Adrenal gland (tissue), 9 donors: ENCODE measurements at regions not wholly inside any gene's neighbourhood (a gene's known extent, or its start where the extent isn't known, plus 50 kb on each side); places are given as distances from the start of the nearest gene placed in this dataset.

Source experiments
- DNase-seq, 7 donors: peaks; one replicate each; pipeline ENCODE4 v3.0.0-alpha.2; 2019 to 2020
- H3K27ac ChIP-seq, 5 donors: fragments of 200-600 bp; sonication (generic) in 4 of 5; 1 replicate in 3 of 5; 2 replicates in 2 of 5; pipeline versions ENCODE4 v1.5.1 to v1.8.0; 2016 to 2020; ENCODE audit warnings: mild to moderate bottlenecking in 1 of 5
- H3K27me3 ChIP-seq: fragments of 200-600 bp; 2 replicates; pipeline ENCODE4 v1.8.0; 2021
- H3K36me3 ChIP-seq, 2 donors: fragments of 200-600 bp; replicated peaks in 1 of 2; 1 replicate in 1 of 2; 2 replicates in 1 of 2; pipeline versions ENCODE4 v1.5.1 to v1.8.0; 2018 to 2022
- H3K4me1 ChIP-seq, 2 donors: fragments of 200-600 bp; replicated peaks in 1 of 2; 1 replicate in 1 of 2; 2 replicates in 1 of 2; pipeline versions ENCODE4 v1.5.1 to v1.8.0; 2018 to 2021
- H3K4me3 ChIP-seq, 4 donors: fragments of 200-600 bp; sonication (generic) in 3 of 4; one replicate each; pipeline ENCODE4 v1.5.1; 2016 to 2018
- H3K9me3 ChIP-seq, 3 donors: fragments of 200-600 bp; sonication (generic) in 1 of 3; replicated peaks in 1 of 3; 1 replicate in 2 of 3; 2 replicates in 1 of 3; pipeline versions ENCODE4 v1.5.1 to v1.8.0; 2016 to 2021
- CTCF ChIP-seq, 6 experiments: fragments of 450-650 bp in 4 of 6; fragments of 200-600 bp in 2 of 6; sonication (generic) in 1 of 6; IDR thresholded peaks; 1 replicate in 5 of 6; 2 replicates in 1 of 6; pipeline versions ENCODE4 v1.5.1 to v1.8.0; 2016 to 2021; ENCODE audit warnings: antibody characterized with exemption in 6 of 6, mild to moderate bottlenecking in 2 of 6, moderate library complexity in 1 of 6
- POLR2A ChIP-seq, 2 donors: fragments of 450-650 bp; IDR thresholded peaks; one replicate each; pipeline ENCODE4 v1.6.1; 2017; ENCODE audit warnings: antibody characterized with exemption in 2 of 2, mild to moderate bottlenecking in 2 of 2, moderate library complexity in 1 of 2
- WGBS, 4 donors: extraction: QIAGEN DNeasy Blood & Tissue Kit in 2 of 4; methylation state at CpG; one replicate each; pipeline versions ENCODE4 v1.1.5 to v1.1.7; 2013 to 2017; 5-methylcytosine and 5-hydroxymethylcytosine counted together
- intact Hi-C, 2 donors: fragments of 100-400 bp; cut with DNase I; formaldehyde crosslinking; loops; one replicate each; pipeline versions ENCODE4 v1.14.1 to v1.15.0; 2022 to 2023
- donor health status: healthy with polysubstance abuse.
- donor health status: Bipolar disorder and iron deficiency.
- donor health status: DM: yes; HTN: yes; CAD: no.
- donor health status: DM: no; HTN: no; CAD: no.
- donor health status: DM: no; HTN: no; CAD: no.

GRCh38 chr2:41926614-41927580, 120.9 kb upstream of the PKDCC start:
- Histone ChIP-seq H3K36me3 (no peaks in the 10 kb centered on the region), H3K4me3 (no peak overlapping the region), H3K9me3 (no peaks in the 10 kb centered on the region), H3K27me3 (no peaks in the 10 kb centered on the region), H3K4me1 (peaks cover 0 to 28% of the 10 kb centered on the region in 2 donors), H3K27ac (peak overlapping the region in 4 of 5 donors; percentile 20 to 88 (median 51))
- 65 to 69% (median 66%) methylated on average over 5 to 8 of the region's 8 CpGs for WGBS, 4 donors
- intact Hi-C loops, result no loop called here
- TF ChIP-seq CTCF (IDR thresholded peaks at IDR 0.05) (no peak), POLR2A (IDR thresholded peaks at IDR 0.05) (no peak)
- DNase-seq, result peak in 6 of 7 donors; percentile 35 to 90 (median 58)

DNA sequence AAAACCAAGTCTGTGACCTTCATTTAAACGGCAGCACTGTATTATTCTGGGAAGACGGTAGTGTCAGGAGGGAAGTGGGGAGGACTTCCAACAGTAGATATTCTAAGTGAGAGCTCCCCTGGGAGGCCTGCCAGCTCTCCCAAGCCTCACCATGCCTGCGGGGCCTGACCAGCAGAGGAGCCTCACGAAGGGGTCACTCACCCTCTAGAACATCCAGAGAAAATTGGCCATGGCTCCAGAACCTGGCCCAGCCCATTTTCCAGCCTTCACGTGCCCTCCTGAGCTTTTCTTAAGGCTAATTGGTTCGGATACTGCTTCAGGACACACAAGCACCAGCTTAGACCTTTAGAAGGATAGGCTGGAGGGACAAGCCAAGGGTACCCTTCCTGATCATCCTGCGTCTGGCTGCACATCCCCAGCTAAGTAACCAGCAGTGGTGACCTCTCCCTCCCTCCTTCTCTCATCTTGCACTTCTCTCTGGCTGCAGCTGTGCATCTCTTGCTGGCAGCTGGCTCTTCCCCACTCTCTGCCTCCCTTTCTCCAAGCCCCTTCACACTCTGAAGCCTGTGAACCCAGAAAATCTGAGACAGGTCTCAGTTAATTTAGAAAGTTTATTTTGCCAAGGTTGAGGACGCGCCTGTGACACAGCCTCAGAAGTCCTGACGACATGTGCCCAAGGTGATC, 120.1 kb upstream of the PKDCC start:
- WGBS, 4 donors, result 72 to 79% (median 76%) methylated on average over 8 to 10 of the region's 10 CpGs
- Histone ChIP-seq H3K4me3 (no peak overlapping the region), H3K36me3 (no peaks in the 10 kb centered on the region), H3K27ac (peak overlapping the region in 3 of 5 donors; percentile 24 to 88 (median 78)), H3K9me3 (no peaks in the 10 kb centered on the region), H3K4me1 (peaks cover 0 to 32% of the 10 kb centered on the region in 2 donors), H3K27me3 (no peaks in the 10 kb centered on the region)
- intact Hi-C loops, result no loop called here
- peak in 2 of 7 donors; percentile 48 to 70 for DNase-seq
- TF ChIP-seq POLR2A (IDR thresholded peaks at IDR 0.05) (no peak), CTCF (IDR thresholded peaks at IDR 0.05) (no peak)

DNA sequence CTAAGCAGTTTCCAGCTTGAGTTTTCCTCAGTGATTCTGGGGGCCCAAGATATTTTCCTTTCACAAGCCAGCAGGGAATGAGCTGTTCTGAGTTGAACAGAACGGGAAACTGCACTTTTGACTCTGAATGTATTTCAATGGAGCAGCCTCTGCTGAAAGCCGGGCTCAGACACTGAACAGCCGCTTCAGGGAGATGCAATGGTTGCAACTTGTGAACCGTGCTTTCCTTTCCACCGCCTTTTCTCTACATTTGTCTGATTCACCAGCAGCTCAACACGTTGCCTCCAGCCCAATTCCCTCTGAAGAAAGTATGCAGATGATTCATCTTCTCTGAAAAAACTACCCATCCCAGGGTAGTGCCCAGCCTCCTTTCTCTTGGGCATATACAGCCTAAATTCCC, 119.3 kb upstream of the PKDCC start:
- TF ChIP-seq POLR2A (IDR thresholded peaks at IDR 0.05) (no peak), CTCF (IDR thresholded peaks at IDR 0.05) (no peak)
- Histone ChIP-seq H3K4me1 (peaks cover 0 to 36% of the 10 kb centered on the region in 2 donors), H3K4me3 (no peak overlapping the region), H3K27ac (peak overlapping the region in 1 of 5 donors; percentile 88), H3K27me3 (no peaks in the 10 kb centered on the region), H3K36me3 (no peaks in the 10 kb centered on the region), H3K9me3 (no peaks in the 10 kb centered on the region)
- intact Hi-C loops, result no loop called here
- 62 to 74% (median 65%) methylated on average over 6 of the region's 6 CpGs for WGBS, 4 donors
- no peak for DNase-seq
